ENCODE measurements at regions not wholly inside any gene's neighbourhood (a gene's known extent, or its start where the extent isn't known, plus 50 kb on each side); places are given as distances from the start of the nearest gene placed in this dataset.

GRCh38 chr17:77770331-77771105 lies 188.0 kb upstream of the TNRC6C start:
- TF ChIP-seq EZH2 (IDR thresholded peaks at IDR 0.05; ENCODE audit: low read depth, low read length, severe bottlenecking) (no peak), CTCF (IDR thresholded peaks at IDR 0.05; ENCODE audit: control extremely low read depth in 1 of 3, insufficient read depth in 1 of 3, low read depth in 1 of 3, low read length in 3 of 3) (no peak), POLR2AphosphoS5 (IDR thresholded peaks at IDR 0.05; ENCODE audit: low read depth, low read length) (no peak)
